NAMALWA (cell line): ENCODE measurements at regions not wholly inside any gene's neighbourhood (a gene's known extent, or its start where the extent isn't known, plus 50 kb on each side); places are given as distances from the start of the nearest gene placed in this dataset.

ENCODE experiments used
- DNase-seq: peaks from one replicate; pipeline ENCODE4 v3.0.0-alpha.2; 2015; ENCODE audit warnings: low spot score

GRCh38 chr2:128554151-128554769 is 235.6 kb upstream of the HS6ST1 start:
- DNase-seq, result no peak

GRCh38 chr2:128555433-128555832 is 236.8 kb upstream of the HS6ST1 start:
- no peak for DNase-seq

- no peak for DNase-seq
Observed at GRCh38 chr2:128556089-128556488, 237.4 kb upstream of the HS6ST1 start.

GRCh38 chr2:128556633-128557032 is 238.0 kb upstream of the HS6ST1 start:
- DNase-seq, result no peak

- DNase-seq, result no peak
Observed at GRCh38 chr2:128557069-128557468, 238.4 kb upstream of the HS6ST1 start.

- no peak for DNase-seq
Observed at GRCh38 chr2:128557831-128558241, 239.2 kb upstream of the HS6ST1 start.

- DNase-seq, result no peak
Observed at GRCh38 chr2:128558441-128558840, 239.8 kb upstream of the HS6ST1 start.

GRCh38 chr2:128558895-128559532 is 240.3 kb upstream of the HS6ST1 start:
- no peak for DNase-seq

- DNase-seq, result no peak
Observed at GRCh38 chr2:128559533-128560515, 241.2 kb upstream of the HS6ST1 start.

GRCh38 chr2:128560718-128561117 is 242.1 kb upstream of the HS6ST1 start:
- no peak for DNase-seq

- DNase-seq, result no peak
Observed at GRCh38 chr2:128562471-128563347, 244.0 kb upstream of the HS6ST1 start.

GRCh38 chr2:128563348-128563687 is 244.7 kb upstream of the HS6ST1 start:
- DNase-seq, result no peak

GRCh38 chr2:128564131-128564530 is 245.5 kb upstream of the HS6ST1 start:
- DNase-seq, result no peak

- no peak for DNase-seq
Observed at GRCh38 chr2:128564551-128564950, 245.9 kb upstream of the HS6ST1 start.

- DNase-seq, result no peak
Observed at GRCh38 chr2:128565441-128565840, 246.8 kb upstream of the HS6ST1 start.

GRCh38 chr2:128566671-128567070 is 248.0 kb upstream of the HS6ST1 start:
- no peak for DNase-seq

- no peak for DNase-seq
Observed at GRCh38 chr2:128568106-128568505, 249.4 kb upstream of the HS6ST1 start.

GRCh38 chr2:128573116-128573515 is 254.4 kb upstream of the HS6ST1 start:
- DNase-seq, result no peak

GRCh38 chr2:128573531-128573930 is 254.9 kb upstream of the HS6ST1 start:
- no peak for DNase-seq

GRCh38 chr2:128577141-128577930 is 258.7 kb upstream of the HS6ST1 start:
- no peak for DNase-seq
